Colonic mucosa (tissue), 4 donors: ENCODE measurements at regions not wholly inside any gene's neighbourhood (a gene's known extent, or its start where the extent isn't known, plus 50 kb on each side); places are given as distances from the start of the nearest gene placed in this dataset.

Experiments used
- DNase-seq: peaks from one replicate; pipeline ENCODE4 v3.0.0-alpha.2; 2020
- H3K27ac ChIP-seq: fragments of 200-600 bp; one replicate; pipeline ENCODE4 v1.8.0; 2021
- H3K27me3 ChIP-seq: fragments of 200-600 bp; one replicate; pipeline ENCODE4 v1.8.0; 2021
- H3K36me3 ChIP-seq: fragments of 200-600 bp; one replicate; pipeline ENCODE4 v1.8.0; 2021
- H3K4me1 ChIP-seq: fragments of 200-600 bp; one replicate; pipeline ENCODE4 v1.8.0; 2021; ENCODE audit warnings: mild to moderate bottlenecking
- H3K4me3 ChIP-seq: fragments of 200-600 bp; one replicate; pipeline ENCODE4 v1.8.0; 2021
- H3K9ac ChIP-seq, 2 donors: one replicate each; pipeline ENCODE4 v1.7.0; 2013; ENCODE audit warnings: control low read depth in 2 of 2, low read depth in 2 of 2, low read length in 2 of 2
- H3K9me3 ChIP-seq: fragments of 200-600 bp; one replicate; pipeline ENCODE4 v1.8.0; 2021
- intact Hi-C: fragments of 100-400 bp; cut with DNase I; formaldehyde crosslinking; loops from one replicate; pipeline ENCODE4 v1.14.1; 2022
- TF ChIP-seq, protein P1 (sequence below): fragments of 200-600 bp; IDR thresholded peaks from one replicate; pipeline ENCODE4 v1.8.0; 2022; ENCODE audit warnings: antibody characterized with exemption, mild to moderate bottlenecking
- donor health status: healthy.
- donor health status: DM: no; HTN: no; CAD: no.
- donor health status: DM: no; HTN: no; CAD: no.

DNA sequence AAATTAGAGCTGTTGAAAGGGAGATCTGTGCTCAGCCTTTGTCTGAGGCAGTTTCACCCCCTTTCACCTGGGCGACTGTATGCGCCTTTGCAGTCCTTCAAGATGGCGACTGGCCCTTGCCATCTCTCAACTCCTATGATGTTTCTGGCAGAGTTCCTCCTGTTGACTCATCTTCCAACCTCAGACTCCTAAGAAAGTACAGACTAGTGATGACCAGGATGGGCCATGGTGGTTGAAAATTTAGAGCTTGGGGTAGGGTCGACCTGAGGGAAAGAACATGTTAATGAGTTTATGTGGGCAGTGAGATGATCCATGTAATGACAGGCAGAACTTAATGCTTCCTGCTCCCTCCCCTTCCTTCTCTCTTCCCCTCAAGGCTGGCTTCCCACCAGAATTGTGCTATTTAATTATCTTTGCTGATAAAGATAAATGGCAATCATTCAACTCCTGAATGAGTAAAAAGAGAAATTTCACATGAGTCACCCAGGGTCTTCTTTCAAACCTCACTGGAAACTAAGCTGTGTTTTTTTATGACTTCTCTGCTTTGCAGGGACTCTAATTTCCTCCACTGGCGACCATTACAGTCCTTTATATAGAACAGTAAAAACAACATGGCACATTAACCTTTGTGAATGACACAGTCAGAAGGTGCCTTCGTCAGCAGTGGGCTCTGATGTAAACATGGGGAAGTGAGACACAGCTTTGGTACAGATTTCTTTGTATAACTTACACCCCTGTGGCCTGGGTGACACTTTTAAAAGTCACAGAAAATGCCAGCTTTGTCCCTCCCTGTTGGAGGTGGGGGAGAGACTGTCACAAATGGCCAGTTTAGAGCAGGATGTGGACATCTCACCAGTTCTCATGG lies 103.5 kb downstream of the SCP2D1 start:
- Histone ChIP-seq H3K36me3 (no peaks in the 10 kb centered on the region), H3K4me1 (no peaks in the 10 kb centered on the region), H3K4me3 (no peak overlapping the region), H3K27ac (no peak overlapping the region), H3K9me3 (no peaks in the 10 kb centered on the region), H3K27me3 (no peaks in the 10 kb centered on the region), H3K9ac (no peak overlapping the region)
- no peak for DNase-seq
- intact Hi-C loops = no loop called here
- TF ChIP-seq, protein P1, sequence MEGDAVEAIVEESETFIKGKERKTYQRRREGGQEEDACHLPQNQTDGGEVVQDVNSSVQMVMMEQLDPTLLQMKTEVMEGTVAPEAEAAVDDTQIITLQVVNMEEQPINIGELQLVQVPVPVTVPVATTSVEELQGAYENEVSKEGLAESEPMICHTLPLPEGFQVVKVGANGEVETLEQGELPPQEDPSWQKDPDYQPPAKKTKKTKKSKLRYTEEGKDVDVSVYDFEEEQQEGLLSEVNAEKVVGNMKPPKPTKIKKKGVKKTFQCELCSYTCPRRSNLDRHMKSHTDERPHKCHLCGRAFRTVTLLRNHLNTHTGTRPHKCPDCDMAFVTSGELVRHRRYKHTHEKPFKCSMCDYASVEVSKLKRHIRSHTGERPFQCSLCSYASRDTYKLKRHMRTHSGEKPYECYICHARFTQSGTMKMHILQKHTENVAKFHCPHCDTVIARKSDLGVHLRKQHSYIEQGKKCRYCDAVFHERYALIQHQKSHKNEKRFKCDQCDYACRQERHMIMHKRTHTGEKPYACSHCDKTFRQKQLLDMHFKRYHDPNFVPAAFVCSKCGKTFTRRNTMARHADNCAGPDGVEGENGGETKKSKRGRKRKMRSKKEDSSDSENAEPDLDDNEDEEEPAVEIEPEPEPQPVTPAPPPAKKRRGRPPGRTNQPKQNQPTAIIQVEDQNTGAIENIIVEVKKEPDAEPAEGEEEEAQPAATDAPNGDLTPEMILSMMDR = no peak

DNA sequence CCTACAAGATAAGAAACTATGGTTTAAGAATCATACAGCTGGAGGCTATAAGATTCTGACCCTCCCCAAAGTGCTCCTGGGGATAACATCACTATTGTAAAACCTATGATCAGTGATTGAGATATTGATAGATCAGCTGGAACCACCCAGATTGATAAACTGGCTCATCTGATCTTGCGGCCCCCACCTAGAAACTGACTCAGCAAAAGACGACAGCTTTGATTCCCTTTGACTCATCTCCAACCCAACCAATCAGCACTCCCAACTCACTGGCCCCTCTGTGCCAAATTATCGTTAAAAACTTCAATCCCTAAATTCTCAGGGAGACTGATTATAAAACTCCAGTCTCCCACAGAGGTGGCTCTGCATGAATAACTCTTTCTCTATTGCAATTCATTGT lies 106.4 kb downstream of the SCP2D1 start:
- TF ChIP-seq, protein P1 = no peak
- H3K36me3 ChIP-seq = no peaks in the 10 kb centered on the region
- no peak overlapping the region for H3K27ac ChIP-seq

DNA sequence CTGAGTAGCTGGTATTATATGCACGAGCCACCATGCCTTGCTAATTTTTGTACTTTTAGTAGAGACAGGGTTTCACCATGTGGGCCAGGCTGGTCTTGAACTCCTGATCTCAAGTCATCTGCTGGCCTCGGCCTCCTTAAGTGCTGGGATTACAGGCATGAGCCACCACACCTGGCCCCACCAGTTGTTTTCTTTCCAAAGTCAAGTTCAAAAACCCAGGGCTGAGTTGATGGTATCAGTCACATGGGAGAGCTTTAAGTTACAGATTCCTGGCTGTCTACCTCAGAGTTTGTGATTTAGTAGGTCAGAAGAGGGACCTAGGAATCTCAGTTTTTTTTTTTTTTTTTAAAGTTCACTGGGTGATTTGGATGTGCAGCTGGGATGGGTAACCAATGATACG lies 107.7 kb downstream of the SCP2D1 start:
- intact Hi-C loops = no loop called here
- TF ChIP-seq, protein P1 = no peak
- H3K4me1 ChIP-seq = no peaks in the 10 kb centered on the region

More for the DNA sequence above, 106.4 kb downstream of the SCP2D1 start:
- Histone ChIP-seq H3K4me3 (no peak overlapping the region), H3K27me3 (no peaks in the 10 kb centered on the region), H3K4me1 (no peaks in the 10 kb centered on the region), H3K9me3 (no peaks in the 10 kb centered on the region), H3K9ac (no peak overlapping the region)
- DNase-seq = no peak
- intact Hi-C loops = no loop called here

DNA sequence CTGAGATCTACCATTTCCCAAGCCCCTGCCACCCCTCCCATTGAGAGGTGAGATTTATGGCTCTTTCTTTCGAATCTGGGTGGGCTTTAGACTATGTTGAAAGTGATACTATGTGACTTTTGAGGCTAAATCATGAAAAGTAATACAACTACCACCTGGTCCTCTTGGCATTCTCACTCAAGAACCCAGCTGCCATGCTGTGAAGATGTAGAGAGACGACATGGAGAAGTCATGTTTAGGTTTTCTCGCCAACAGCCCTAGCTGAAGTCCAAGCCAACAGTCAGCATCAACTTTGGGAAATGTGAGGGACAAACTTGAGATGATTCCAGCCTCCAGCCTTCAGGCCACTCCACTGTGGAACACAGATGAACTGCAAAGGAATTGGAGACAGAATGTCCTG lies 108.7 kb downstream of the SCP2D1 start:
- no peak for DNase-seq
- TF ChIP-seq, protein P1 = no peak
- Histone ChIP-seq H3K4me1 (no peaks in the 10 kb centered on the region), H3K27me3 (no peaks in the 10 kb centered on the region), H3K36me3 (no peaks in the 10 kb centered on the region), H3K4me3 (no peak overlapping the region), H3K27ac (no peak overlapping the region), H3K9me3 (no peaks in the 10 kb centered on the region), H3K9ac (no peak overlapping the region)
- intact Hi-C loops = no loop called here

More for the DNA sequence above, 107.7 kb downstream of the SCP2D1 start:
- H3K9me3 ChIP-seq = no peaks in the 10 kb centered on the region
- H3K4me3 ChIP-seq = no peak overlapping the region
- no peak overlapping the region for H3K27ac ChIP-seq
- no peak overlapping the region for H3K9ac ChIP-seq
- no peaks in the 10 kb centered on the region for H3K27me3 ChIP-seq
- DNase-seq = no peak
- no peaks in the 10 kb centered on the region for H3K36me3 ChIP-seq

DNA sequence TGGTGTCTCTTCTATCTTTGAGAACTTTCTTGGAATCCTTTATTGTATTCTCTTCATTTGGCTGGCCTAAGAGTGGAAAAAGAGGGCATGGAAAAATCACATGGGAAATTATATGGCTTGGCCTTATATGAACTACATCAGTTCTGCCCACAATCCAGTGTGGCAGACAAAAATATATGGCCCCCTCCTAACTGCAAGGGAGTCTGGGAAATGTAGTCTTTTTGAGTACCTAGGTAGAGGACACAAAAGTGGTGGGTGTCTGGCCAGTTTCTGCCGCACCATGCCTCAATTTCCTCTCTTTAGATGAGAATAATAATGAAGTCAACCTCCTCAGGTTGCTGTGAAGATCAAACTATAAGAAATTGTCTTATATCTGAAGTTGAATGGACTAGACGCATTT lies 109.3 kb downstream of the SCP2D1 start:
- Histone ChIP-seq H3K27me3 (no peaks in the 10 kb centered on the region), H3K27ac (no peak overlapping the region), H3K4me1 (no peaks in the 10 kb centered on the region), H3K36me3 (no peaks in the 10 kb centered on the region), H3K9ac (no peak overlapping the region), H3K4me3 (no peak overlapping the region), H3K9me3 (no peaks in the 10 kb centered on the region)
- intact Hi-C loops = no loop called here
- TF ChIP-seq, protein P1 = no peak
- DNase-seq = no peak
